ENCODE measurements at regions not wholly inside any gene's neighbourhood (a gene's known extent, or its start where the extent isn't known, plus 50 kb on each side); places are given as distances from the start of the nearest gene placed in this dataset.

DNA sequence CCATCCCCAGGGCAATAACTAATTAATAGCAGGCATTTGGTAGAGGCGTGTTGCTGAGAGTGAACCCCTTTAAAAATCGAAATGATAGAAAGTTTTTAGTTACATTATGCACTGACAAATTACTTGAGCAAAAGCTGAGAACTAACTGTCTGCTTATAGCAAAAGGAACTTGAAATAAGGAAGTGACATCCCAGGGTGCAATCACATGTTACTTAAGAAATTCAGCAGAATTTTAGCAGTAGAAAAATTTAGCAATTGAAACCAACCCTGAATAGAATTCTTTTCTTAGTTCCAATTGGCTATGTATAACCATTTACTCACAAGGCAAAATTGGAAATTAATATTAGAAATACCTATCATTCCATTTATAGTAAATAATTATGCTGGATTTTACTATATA, 139.5 kb upstream of the SAMSN1 start:
- TF ChIP-seq, protein P1, sequence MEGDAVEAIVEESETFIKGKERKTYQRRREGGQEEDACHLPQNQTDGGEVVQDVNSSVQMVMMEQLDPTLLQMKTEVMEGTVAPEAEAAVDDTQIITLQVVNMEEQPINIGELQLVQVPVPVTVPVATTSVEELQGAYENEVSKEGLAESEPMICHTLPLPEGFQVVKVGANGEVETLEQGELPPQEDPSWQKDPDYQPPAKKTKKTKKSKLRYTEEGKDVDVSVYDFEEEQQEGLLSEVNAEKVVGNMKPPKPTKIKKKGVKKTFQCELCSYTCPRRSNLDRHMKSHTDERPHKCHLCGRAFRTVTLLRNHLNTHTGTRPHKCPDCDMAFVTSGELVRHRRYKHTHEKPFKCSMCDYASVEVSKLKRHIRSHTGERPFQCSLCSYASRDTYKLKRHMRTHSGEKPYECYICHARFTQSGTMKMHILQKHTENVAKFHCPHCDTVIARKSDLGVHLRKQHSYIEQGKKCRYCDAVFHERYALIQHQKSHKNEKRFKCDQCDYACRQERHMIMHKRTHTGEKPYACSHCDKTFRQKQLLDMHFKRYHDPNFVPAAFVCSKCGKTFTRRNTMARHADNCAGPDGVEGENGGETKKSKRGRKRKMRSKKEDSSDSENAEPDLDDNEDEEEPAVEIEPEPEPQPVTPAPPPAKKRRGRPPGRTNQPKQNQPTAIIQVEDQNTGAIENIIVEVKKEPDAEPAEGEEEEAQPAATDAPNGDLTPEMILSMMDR (IDR thresholded peaks at IDR 0.05; ENCODE audit: low read depth, low read length) = no peak
- TF ChIP-seq, protein P2, sequence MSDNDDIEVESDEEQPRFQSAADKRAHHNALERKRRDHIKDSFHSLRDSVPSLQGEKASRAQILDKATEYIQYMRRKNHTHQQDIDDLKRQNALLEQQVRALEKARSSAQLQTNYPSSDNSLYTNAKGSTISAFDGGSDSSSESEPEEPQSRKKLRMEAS (IDR thresholded peaks at IDR 0.05; ENCODE audit: low read depth, low read length) = no peak; the same call in 1 of the 2 replicates
- TF ChIP-seq MYC (IDR thresholded peaks at IDR 0.05; ENCODE audit: low read depth, low read length) = no peak
- no peak for TF ChIP-seq POLR2A (IDR thresholded peaks at IDR 0.05; ENCODE audit: extremely low read depth, insufficient read length)
- peak; percentile 80 for DNase-seq (ENCODE audit: low read depth)
- no peak overlapping the region for H3K4me3 ChIP-seq (ENCODE audit: low read depth, low read length)

DNA sequence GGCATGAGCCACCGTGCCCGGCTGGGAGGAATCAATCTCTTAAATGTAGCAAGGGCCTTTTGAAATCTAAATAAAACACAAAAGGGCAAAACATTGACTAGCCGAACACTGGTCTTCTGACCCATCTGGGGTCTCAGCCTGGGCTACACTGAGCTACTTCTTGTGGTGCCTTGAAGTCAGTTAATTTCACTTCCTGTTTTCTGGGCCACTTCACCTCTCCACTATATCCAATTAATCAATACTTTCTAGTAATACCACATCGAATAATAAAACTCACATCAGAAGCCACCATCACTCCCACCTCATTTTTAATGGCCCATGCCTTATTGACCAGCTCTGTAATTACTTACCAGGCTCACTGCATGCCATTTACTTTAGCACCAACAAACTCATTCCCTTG, 138.0 kb upstream of the SAMSN1 start:
- DNase-seq (ENCODE audit: low read depth) = peak; percentile 31
- TF ChIP-seq, protein P1 (IDR thresholded peaks at IDR 0.05; ENCODE audit: low read depth, low read length) = no peak
- TF ChIP-seq MYC (IDR thresholded peaks at IDR 0.05; ENCODE audit: low read depth, low read length) (no peak), POLR2A (IDR thresholded peaks at IDR 0.05; ENCODE audit: extremely low read depth, insufficient read length) (no peak)
- TF ChIP-seq, protein P2 (IDR thresholded peaks at IDR 0.05; ENCODE audit: low read depth, low read length) = no peak

DNA sequence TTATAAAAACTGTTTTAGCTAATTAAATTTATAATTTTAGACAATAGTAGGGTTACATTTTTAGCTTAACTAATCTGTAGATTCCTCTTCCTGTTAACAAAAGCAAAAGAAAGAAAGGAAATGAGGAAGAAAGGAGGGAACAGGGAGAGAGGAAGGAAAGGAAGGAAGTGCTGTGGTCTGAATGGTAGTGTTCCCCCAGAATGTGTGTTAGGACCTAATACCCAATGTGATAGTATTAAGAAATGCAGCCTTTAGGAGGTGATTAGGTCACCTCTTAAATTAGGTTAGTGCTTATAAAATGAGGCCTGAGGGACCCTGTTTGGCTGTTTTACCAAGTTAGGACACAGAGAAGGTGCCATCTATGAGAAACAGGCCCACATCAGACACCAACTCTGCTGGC, 136.9 kb upstream of the SAMSN1 start:
- H3K4me3 ChIP-seq (ENCODE audit: low read depth, low read length) = no peak overlapping the region
- peak; percentile 17 for DNase-seq (ENCODE audit: low read depth)
- TF ChIP-seq, protein P1 (IDR thresholded peaks at IDR 0.05; ENCODE audit: low read depth, low read length) = no peak
- no peak for TF ChIP-seq POLR2A (IDR thresholded peaks at IDR 0.05; ENCODE audit: extremely low read depth, insufficient read length)
- TF ChIP-seq, protein P2 (IDR thresholded peaks at IDR 0.05; ENCODE audit: low read depth, low read length) = no peak
- TF ChIP-seq MYC (IDR thresholded peaks at IDR 0.05; ENCODE audit: low read depth, low read length) = no peak

More for the DNA sequence above, 138.0 kb upstream of the SAMSN1 start:
- H3K4me3 ChIP-seq (ENCODE audit: low read depth, low read length) = no peak overlapping the region

DNA sequence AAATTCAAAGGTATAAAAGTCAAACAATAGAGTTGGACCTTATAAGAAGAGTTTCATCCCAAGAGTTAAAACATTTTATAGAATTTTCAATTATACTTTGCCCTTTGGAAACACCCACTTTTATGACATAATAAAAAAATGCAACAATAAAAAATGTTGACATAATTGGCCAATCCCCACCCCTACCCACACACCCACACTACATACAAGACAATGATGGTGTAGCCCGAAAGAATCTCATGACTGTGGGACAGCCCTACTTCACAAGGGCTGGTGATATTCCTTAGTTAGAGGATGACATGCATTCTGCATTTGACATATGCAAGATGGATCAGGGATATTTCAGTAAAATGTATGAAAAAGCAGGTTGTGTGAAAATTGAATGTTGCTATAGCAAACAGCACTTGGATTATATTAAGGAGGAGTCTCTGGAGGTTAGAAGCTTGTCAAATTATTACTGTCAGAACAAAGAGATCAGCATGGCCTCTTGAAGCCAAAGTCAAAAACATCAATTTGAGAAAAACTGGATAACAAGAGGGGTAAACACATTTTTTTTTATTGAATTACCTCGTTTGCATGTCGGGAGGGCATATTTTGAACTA, 133.0 kb upstream of the SAMSN1 start:
- DNase-seq (ENCODE audit: low read depth) = no peak
- no peak overlapping the region for H3K4me3 ChIP-seq (ENCODE audit: low read depth, low read length)
- TF ChIP-seq, protein P2 (IDR thresholded peaks at IDR 0.05; ENCODE audit: low read depth, low read length) = no peak
- TF ChIP-seq POLR2A (IDR thresholded peaks at IDR 0.05; ENCODE audit: extremely low read depth, insufficient read length) = no peak
- TF ChIP-seq MYC (IDR thresholded peaks at IDR 0.05; ENCODE audit: low read depth, low read length) = no peak
- TF ChIP-seq, protein P1 (IDR thresholded peaks at IDR 0.05; ENCODE audit: low read depth, low read length) = no peak

DNA sequence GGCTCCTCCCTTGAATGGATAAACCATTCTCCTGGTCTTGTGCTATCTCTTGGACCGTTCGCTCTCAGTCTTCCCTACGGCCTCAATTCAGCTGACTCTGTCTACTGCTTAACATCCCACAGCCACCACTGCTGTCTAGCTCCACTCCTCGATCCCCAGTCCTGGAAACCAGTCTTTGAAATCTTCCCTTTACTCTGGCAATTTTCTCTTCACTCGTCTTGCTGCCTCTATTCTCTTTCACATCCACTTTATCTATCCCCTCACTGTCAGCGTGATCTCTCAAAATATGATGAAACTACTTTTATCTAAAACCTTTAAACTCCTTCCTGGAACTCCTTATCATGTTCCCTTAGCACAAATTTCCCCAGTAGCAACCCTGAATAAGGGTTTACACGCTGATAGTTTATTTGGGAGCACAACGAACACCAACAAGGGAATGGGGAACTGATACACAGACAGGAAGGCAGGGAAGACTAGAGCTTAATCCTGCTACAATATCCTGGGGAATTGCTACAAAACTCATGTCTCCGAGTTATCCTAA, 131.6 kb upstream of the SAMSN1 start:
- TF ChIP-seq MYC (IDR thresholded peaks at IDR 0.05; ENCODE audit: low read depth, low read length) = no peak
- TF ChIP-seq POLR2A (IDR thresholded peaks at IDR 0.05; ENCODE audit: extremely low read depth, insufficient read length) = no peak
- TF ChIP-seq, protein P1 (IDR thresholded peaks at IDR 0.05; ENCODE audit: low read depth, low read length) = no peak
- TF ChIP-seq, protein P2 (IDR thresholded peaks at IDR 0.05; ENCODE audit: low read depth, low read length) = no peak
- no peak overlapping the region for H3K4me3 ChIP-seq (ENCODE audit: low read depth, low read length)
- DNase-seq (ENCODE audit: low read depth) = no peak
